ENCODE measurements at regions not wholly inside any gene's neighbourhood (a gene's known extent, or its start where the extent isn't known, plus 50 kb on each side); places are given as distances from the start of the nearest gene placed in this dataset.
"Not testable (repeated sequence)": the region's sequence is repeated elsewhere in the genome, so short reads cannot be mapped to it uniquely, and the experiment has no call there.

DNA sequence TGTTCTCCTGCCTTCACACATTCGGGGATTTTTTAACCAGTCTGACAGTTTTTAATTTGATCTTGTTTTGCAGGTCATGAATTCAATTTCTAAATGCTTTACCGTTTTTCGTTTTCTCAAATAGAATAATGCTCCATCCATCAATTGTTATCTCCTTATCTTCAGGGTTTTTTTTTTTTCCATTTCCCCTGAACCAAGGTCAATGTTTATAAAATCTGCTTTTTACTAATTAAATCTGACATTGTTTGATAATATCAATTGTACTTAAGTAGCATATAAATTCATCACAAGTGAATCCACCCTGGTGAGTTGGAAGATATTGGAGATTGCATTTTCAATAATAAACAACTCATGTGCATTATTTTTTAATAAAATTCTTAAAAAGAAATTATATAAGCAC is 2004.6 kb upstream of the WWC1 start:
- DNase-seq = no peak

DNA sequence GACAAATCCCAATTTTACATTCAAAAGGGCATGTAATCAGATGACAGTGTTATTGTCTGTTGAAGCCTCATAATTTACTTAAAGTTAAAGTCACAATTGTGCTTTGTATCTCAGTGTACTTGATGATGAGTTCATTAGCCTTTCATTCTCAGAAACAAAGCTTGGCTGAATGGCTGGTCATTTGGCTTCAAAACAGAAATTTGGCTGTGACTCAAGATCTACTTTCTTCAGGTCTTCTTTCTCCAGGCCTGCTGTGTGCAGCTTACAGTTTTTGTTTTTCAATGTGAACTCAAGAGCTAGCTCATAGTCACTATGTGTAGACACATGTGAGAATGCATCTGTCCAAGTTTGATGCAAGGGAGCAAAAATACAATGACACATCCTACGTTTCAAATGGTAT is 2003.6 kb upstream of the WWC1 start:
- DNase-seq = no peak

DNA sequence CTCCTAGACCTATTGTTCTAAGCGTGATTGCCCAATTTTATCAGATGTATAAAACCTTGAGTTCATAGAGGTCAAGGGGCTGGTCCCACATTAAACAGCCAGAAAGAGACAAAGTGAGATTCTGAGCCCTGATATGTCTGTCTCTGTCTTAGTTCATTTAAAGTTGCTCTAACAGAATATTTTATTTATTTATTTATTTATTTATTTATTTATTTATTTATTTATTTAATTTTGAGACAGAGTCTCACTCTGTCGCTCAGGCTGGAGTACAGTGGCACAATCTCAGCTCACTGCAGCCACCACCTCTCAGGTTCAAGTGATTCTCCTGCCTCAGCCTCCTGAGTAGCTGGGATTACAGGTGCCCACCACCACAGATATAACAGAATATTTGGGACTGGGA is 1999.6 kb upstream of the WWC1 start:
- not testable (repeated sequence) for DNase-seq

DNA sequence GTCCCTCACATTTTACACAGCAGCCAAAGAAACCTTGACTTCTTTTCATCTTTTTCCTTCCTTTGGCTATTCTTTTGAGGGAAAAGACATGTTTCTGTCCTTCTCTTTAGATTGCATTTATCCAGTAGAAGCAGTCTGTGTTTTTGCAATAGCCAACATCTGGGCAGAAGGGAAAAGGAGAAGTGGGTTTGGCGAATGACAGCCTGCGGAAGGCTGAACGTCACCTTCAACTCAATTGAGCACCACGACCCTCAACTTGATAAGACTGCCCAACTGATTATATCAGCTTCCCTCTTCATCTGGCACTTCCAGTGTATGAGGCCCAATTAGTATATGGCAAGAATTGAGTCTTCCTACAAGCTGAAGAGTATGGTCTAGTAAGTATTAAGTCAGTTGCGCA is 1997.6 kb upstream of the WWC1 start:
- no peak for DNase-seq

DNA sequence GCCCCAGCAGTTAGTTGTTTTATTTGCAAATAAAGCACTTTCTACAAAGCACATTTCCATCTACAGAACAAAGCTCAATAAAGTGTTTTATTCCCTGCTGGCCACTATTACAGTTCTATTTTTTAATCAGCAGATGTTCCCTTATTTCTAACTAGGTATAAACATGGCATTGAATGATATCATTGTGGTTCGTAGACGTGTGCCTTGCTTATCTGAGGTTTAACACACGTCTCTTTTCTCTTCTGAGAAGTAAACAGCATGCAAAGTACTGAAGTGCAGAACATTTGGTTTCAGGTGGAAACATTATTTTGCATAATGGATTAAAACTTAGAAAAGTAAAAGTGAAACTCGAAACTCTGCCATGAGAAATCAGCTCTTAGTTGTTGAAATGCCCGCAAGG is 1989.3 kb upstream of the WWC1 start:
- no peak for DNase-seq

DNA sequence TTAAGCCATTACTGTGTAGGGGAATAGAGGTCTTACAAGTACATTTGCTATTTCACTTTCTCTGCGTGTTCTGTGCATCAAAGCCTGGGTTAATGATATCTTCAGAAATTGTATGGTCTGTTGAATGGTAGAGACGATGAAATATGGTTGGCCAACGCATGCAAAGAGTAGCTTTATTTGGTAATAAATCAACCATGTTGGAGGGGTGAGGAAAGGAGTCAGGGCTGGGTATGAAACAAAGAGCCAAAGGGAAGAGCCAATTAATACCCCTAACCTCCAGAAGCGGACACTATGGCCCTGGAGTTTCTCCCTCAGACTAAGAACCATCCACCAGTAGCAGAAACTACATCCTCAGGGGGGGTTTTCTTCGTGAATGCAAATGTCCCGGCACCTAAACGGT is 1974.0 kb upstream of the WWC1 start:
- no peak for DNase-seq

DNA sequence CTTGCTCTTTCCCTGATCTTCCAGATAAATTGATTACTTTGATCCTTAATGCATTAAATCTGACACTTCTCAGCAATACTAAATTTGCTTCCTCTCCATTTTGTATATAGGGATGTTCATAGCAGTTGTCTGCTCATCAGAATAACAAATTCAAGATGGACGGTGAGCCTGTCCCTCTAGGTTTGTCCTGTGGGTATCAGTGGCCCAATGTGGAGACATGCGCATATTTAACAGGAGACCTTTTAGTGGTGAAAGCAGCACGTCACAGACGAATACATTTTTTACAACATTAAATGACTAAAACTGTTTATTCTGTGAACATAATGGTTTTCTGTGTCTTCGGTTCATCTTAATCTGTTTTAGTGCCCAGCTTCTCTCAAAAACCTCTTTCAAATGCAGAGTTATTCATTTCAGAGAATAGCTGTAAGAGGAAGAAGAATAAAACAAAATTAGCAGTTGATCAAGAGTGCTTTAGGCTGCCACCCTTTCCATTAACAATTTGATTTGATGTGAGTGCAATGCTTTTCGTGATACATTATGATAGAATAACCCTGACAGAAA is 1970.4 kb upstream of the WWC1 start:
- DNase-seq = no peak

DNA sequence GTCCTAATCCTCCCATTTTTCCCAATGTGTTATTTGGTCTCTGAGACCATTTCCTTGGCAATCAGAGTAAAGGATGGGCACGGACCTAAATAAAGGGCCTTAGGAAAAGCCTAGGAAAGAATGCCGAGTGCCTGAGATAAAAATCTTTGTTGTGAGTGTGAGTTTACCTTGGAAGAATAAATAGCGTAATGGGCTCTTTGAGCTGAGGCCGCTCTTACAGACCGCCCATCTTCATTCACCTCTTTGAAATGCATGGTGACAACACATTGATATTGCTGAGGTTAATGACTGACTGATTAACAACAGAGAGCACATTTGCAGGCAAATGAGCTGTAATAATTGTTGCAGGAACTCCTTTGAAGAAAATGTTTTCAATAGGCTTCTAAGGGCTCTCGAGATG is 1967.1 kb upstream of the WWC1 start:
- DNase-seq = no peak

DNA sequence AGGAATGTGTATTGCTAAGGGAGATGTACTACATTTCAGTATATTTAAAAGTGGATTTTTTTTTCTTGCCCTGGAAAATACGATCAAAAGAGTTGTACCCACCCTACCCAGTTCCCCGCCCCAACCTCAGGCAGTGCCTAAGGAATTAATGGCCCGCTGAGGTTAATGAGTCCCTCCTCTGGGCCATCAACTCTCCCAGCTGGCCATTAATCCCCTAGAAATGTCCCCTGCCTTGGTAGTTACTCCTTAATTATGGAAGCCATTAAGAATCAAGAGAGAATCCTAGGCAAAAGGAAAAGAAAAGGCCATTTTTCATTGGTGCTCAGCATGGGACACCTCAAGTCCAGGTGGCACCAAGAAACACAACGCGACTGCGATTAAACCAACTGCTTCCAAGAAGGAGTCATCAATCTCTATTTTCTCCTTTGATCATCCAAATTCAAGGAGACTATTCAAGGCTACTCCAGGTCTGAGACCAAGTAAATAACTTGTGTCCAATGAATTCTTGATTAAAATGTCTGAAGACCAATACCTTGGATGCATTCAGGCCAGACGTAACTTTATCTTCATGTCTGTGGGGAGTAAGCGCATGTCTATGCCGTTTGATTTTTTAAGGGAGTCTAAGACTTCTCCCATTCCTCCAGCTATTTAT is 1962.2 kb upstream of the WWC1 start:
- DNase-seq = no peak

DNA sequence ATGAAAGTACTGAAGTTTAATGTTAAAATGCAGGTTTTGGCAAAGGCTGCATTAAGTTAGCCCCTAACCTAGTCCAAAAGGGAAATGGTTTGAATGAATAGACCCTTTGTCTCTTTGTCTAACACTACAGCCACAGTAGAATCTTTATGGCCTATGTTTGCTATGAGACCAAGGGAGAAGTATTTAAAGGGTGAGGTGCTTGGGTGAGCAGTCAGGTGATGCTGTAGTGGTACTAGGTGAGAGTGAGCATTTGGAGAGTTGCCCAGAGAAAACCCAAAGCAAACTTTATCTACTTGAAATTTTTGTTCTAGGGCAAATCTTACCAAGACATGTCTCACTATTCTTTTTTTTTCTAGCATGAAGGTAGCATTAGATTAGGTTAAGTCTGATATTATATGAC is 1961.4 kb upstream of the WWC1 start:
- DNase-seq = no peak

DNA sequence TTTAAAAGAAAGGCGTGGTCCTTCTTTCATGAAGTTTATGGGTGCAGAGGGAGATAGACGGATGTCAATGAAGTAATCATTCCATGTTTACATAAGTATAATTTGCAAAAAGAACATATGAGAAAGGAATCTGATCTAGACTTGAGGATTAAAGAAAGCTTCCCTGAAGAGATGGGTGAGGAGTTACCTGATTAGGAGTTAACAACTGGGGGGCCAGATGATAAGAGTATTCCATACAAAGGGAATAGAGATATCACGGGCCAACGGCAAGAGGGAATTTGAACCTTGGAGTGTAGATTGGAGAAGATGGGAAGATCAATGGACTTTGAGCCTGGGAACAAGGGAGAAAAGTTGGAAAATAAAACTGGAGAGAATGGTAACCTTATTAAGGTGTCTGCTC is 1959.9 kb upstream of the WWC1 start:
- no peak for DNase-seq

DNA sequence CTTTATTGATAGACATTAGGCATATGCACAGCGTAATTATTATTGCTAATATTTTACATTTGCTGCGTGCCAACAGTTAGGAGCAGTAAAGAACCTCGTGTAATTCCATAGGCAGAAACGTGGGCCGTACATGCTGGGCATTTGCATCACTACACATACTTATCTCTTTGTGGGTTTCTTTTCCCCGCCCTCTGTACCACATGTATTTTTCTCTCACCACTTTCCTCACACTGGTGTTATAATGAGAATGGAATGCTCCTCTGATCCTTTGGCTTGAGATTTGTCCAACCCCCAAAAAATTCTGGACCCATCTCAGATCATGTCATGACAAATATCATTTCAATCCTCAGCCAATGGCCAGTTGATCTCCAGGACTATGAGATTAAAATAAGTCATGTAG is 1952.6 kb upstream of the WWC1 start:
- DNase-seq = no peak

DNA sequence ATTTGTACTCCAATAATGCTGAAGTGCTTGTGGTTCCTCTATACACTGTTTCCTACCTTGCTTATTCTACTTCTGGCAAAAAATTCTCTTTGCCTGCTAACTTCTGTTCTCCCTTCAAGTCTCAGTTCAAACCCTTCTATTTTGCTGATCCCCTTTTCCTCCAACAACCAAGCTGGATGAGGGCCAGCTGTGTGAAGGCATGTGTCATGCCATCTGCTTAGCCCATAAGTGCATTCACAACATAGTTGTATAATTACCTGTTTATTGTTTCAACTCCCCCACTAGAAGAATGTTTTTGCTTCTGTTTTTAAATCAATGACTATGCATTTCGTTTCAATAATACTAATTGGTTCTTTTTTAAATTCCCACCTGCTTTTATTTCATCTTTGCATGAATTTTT is 1951.4 kb upstream of the WWC1 start:
- no peak for DNase-seq

DNA sequence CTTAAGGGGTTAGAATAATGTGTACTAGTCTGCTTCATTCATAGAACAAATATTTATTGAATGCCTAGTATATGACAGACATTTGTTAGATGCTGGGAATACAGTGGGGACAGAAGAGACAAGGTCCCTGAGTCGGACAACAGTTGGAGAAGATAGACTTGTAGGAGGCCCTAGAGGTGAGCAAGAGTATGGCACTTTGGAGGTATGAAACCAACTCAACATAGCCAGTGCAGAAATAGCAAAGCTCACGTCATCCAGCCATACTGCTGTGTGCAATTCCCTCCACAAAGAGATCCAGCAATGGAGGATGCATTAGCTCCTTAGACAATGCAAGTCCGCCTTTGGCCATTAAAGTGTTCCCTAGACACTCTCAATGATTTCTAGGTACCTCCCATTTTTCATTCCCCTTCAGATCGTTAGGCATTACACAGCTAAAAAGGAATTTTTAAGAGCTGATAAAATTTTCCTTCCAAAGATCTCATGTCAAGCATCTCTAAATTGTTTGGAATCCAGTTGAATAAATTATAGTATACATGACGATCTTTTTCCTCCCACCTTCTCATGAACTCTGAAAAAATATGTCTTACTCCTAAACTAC is 1949.6 kb upstream of the WWC1 start:
- DNase-seq = no peak

DNA sequence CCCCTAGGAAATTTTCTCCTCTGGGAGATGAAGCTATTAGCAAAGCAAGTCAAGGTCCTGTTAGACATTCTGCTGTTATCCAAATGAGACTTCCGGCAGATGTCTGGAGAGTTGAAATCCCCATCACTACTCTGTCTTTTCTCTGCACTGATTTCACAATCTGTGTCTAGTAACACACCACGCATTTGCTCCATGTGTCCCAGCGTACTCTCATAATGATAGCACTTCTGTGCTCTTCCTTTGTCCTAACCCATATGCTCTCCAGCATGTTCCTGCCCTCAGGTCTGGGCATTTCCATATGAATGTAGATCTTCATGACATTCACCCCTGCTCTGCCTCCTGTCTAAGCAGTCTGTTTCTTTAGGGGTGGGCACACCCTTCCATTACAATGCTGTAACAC is 1949.0 kb upstream of the WWC1 start:
- no peak for DNase-seq

DNA sequence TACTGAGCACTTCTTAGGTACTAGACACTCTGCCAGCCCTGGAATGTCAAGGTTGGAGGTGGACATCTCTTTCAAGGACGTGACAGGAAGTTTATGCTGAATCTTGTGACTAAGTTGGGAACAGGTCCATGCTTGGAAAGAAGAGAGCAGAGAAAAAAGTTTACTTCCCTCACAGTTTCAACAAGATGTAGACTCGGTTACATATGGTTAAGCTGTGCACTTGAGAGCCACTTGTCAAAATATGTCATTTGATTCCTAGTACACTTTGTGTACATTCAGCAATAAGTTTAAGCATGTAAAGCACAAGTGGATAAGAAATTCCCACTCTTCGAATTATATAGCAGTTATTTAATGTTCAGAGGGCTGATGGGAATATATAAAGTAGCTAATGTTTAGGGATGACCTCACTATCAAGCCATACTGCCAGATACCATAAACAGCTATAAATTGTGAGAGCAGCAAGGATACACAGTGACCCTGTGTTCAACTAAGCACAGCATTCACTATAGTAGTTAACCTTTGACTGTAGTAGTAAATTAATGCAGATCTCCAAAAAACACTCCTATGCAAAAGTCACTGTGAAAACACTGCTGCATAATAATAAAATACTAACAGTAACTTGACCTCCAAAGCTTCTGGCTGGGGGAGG is 1944.6 kb upstream of the WWC1 start:
- DNase-seq = no peak

DNA sequence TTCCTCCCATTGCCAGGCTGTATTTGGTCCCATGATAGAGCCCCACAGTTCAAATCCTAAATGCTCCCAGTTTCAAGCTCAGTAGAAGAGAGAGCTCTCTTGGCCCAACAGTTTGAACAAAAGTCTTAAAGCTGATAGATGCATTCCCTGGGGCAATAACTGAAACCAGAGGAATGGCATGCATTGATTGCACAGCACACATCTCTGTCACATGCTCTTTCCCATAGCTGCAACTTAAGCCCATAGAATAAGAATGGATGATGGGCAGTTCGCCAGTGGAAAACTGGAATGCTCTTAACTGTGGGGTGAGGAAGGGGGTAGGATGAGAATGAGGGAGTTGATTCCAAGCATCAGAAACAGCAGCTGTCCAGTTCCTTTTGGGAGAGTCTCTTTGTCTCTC is 1942.4 kb upstream of the WWC1 start:
- peak in 1 of 2 experiments; percentile 36 for DNase-seq

DNA sequence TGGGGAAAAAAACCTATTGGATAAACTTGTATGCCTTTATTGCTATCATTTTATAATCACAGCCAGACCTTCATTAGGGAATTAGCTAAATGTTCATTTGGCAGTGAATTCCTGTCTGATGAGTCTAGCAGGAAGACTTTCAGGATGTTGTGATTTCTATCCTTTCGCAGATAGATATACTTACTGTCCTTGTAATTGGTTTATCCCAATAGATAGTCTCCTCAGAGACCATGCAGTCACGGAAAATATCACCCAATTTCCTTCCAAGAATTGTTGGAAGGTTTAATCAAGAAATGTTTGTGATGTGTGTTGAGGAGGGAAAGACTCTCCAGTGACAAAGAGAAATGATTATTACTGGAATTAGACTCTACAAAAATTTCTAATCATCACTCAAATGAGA is 1937.9 kb upstream of the WWC1 start:
- no peak for DNase-seq

DNA sequence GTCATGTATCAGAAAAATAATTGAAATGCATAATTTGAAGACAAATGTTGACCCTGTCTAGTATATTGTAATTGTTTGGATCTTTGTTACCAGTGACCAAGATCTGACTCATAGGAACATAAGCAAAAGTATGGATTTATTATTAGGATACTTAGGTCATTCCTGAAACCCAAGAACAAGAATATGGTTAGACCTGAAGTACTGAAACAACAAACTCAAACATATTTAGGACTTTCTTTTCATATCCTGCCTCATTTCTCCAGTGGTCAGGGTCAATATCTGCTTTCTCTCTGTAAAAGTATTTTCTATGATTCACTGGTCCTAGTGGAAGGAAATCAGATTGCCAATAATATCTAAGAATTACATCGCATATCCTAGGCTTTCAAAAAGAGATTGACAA is 1937.1 kb upstream of the WWC1 start:
- DNase-seq = no peak

DNA sequence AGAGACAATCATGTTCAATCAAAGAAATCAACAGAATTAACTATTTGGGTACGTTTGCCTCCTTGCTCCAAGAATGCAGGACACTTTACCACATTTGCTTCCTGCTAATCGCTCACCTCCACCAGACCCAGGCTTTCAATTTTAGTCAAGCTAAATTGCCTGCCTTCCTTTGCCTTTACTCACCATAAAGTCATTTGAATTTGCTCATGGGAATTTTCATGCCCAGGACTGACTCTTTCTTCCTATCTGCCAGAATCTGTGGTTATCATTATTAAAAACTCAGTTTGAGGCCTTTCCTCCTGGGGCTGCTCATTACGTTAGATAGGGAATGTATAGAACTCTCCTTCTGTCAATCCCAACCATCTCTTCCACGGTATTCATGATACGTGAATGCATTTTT is 1935.3 kb upstream of the WWC1 start:
- DNase-seq = no peak

DNA sequence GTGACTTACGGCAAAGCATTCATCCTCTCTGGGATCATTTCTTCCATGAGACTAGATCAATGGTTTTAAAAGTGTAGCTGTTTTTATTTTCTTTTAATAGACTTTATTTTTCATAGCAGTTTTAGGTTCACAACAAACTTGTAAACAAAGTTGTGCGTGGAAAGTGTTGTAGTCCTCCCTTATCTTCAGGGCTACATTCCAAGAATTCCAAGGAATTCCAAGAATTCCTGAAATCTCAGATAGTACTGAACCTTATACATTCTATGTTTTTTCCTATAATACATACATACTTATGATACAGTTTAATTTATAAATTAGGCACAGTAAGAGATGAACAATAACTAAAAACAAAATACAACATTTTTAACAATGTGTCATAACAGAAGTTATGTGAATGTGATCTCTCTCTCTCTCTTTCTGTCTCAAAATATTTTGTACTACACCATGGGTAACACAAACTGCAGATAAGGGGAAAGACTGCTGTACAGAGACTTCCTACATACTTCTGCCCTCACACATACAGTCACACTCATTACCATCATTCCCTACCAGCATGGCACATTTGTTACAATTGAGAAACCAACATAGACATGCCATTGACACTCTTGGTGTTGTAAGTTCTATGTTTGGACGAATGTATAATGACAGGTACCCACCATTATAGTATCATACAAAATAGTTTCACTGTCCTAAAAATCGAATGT is 1933.2 kb upstream of the WWC1 start:
- no peak for DNase-seq

DNA sequence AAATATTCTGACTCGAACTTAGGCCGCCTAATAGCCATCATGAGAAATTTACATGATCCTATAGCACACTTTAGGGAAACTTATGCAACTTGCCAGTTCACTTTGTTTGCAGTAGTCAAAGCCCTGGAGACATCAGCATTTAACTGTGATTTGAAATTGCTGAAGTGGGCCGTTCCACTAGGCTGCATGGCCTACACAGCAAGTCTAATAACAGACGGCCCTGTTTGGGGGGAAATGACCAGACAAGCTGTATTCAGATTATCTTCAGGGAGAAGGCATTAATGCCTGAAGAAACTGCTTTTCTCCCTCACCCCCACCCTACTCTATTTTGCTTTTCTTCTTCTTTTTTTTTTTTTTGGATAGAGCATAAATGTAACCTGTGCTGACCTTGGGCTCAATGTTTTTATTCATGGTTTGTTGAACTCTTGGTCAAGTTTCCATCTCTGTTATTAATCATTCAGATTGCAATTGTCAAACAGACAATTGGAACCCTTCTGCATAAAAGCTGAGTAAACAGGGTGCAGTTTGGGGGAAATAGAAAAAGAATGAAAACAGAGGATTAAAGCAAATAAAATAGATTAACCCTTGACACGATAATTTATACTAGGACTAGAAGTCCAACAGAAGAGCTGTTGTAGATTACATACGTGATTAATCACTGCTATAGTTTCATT is 1928.2 kb upstream of the WWC1 start:
- DNase-seq = peak in 1 of 2 experiments; percentile 22

DNA sequence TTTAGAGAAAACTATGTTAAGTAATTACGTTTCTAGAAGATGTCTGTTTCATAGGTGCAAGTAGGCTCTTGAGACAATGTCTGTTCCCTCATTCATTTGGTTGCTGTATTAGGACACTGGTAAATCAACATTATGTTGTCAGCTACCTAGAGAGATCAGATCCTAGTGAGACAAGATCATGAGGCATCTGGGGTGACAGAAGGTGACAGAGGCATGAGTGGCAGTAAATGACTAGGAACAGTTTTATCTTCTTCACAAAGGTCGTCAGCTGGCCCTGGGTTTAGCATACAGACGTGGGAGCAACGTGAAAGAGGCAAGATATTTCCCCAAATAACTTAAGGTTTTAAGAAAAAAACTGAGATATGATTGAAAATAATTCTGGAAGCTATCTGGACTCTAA is 1926.3 kb upstream of the WWC1 start:
- no peak for DNase-seq

Measured in NCI-H2081 (cell line).